Heart left ventricle (tissue), 13 donors: ENCODE measurements at regions not wholly inside any gene's neighbourhood (a gene's known extent, or its start where the extent isn't known, plus 50 kb on each side); places are given as distances from the start of the nearest gene placed in this dataset.

Experiments
- POLR2A ChIP-seq, 2 donors: fragments of 450-650 bp; IDR thresholded peaks; one replicate each; pipeline ENCODE4 v1.6.1; 2017; ENCODE audit warnings: antibody characterized with exemption in 2 of 2, mild to moderate bottlenecking in 2 of 2, moderate library complexity in 2 of 2
- TF ChIP-seq, protein P1 (sequence below), 12 donors: fragments of 200-600 bp; sonication (generic) in 4 of 12; IDR thresholded peaks; one replicate each; pipeline versions ENCODE4 v1.5.0 to v1.8.0; 2018 to 2022; ENCODE audit warnings: antibody characterized with exemption in 12 of 12, mild to moderate bottlenecking in 5 of 12
- donor health status: ischemic (EF 13 %, LVEDD 7.1; RV severe dilation, severe dysfunction).
- donor health status: DM: no; HTN: yes; CAD: no.
- donor health status: DM: no; HTN: no; CAD: no.
- donor health status: ischemic (EF 25% LVEDD 6.9; RV normal size, moderate dysfunction).
- donor health status: ischemic (EF 25% LVEDD 5.7; RV mildly dilated, moderate dysfunction).
- donor health status: ischemic (EF 35%, LVEDD 5.7; RV mildly dilated, moderate dysfunction).
- donor health status: nonischemic (EF 11% LVEDD 7.7; RV severe dilation, severe dysfunction).
- donor health status: DM: yes; HTN: yes; CAD: no.
- donor health status: PGD.
- donor health status: ischemic (EF 29% LVEDD 5.4; RV normal size, mild dysfunction).
- donor health status: nonischemic (EF 23%, LVEDD 6.1; RV moderate dilation, normal function).

DNA sequence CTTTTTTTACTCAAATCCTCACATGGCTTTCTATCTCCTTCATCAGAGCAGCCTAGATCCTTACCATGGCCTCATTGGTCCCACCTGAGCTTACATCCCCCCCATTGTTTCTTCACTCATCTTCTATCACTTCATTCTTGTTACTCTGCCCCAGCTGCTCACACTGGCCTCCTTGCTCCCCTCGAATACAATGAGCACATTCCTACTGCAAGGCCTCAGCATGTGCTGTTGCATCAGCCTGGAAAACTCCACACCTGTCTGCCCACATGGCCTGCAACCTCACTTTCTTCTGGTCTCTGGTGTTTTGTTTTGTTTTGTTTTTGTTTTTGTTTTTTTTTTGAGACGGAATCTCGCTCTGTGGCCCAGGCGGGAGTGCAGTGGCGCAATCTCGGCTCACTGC, 212.6 kb downstream of the TBX18 start:
- no peak for TF ChIP-seq POLR2A (IDR thresholded peaks at IDR 0.05)
- TF ChIP-seq, protein P1, sequence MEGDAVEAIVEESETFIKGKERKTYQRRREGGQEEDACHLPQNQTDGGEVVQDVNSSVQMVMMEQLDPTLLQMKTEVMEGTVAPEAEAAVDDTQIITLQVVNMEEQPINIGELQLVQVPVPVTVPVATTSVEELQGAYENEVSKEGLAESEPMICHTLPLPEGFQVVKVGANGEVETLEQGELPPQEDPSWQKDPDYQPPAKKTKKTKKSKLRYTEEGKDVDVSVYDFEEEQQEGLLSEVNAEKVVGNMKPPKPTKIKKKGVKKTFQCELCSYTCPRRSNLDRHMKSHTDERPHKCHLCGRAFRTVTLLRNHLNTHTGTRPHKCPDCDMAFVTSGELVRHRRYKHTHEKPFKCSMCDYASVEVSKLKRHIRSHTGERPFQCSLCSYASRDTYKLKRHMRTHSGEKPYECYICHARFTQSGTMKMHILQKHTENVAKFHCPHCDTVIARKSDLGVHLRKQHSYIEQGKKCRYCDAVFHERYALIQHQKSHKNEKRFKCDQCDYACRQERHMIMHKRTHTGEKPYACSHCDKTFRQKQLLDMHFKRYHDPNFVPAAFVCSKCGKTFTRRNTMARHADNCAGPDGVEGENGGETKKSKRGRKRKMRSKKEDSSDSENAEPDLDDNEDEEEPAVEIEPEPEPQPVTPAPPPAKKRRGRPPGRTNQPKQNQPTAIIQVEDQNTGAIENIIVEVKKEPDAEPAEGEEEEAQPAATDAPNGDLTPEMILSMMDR (IDR thresholded peaks at IDR 0.05), result no peak
